GM20000 (cell line): ENCODE measurements at regions not wholly inside any gene's neighbourhood (a gene's known extent, or its start where the extent isn't known, plus 50 kb on each side); places are given as distances from the start of the nearest gene placed in this dataset.

Experiments
- DNase-seq: peaks from one replicate; pipeline ENCODE4 v3.0.0; 2012; ENCODE audit warnings: low spot score
- TF ChIP-seq, protein P1 (sequence below): IDR thresholded peaks from 2 replicates; pipeline ENCODE4 v1.5.1; 2012; ENCODE audit warnings: mild to moderate bottlenecking, control low read depth; ENCODE audit errors: extremely low read depth, missing control alignments

DNA sequence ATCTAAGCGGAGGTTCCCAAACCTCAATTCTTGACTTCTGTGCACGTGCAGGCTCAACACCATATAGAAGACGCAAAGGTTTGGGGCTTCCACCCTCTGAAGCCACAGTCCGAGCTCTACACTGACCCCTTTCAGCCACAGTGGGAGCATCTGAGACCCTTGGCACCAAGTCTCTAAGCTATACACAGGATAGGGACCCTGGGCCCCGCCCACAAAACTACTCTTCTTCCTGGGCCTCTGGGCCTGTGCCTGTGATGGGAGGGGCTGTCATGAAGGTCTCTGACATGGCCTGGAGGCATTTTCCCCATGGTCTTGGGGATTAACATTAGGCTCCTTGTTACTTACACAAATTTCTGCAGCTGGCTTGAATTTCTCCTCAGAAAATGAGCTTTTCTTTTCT, 1374.1 kb upstream of the NXPH2 start:
- no peak for DNase-seq
- TF ChIP-seq, protein P1, sequence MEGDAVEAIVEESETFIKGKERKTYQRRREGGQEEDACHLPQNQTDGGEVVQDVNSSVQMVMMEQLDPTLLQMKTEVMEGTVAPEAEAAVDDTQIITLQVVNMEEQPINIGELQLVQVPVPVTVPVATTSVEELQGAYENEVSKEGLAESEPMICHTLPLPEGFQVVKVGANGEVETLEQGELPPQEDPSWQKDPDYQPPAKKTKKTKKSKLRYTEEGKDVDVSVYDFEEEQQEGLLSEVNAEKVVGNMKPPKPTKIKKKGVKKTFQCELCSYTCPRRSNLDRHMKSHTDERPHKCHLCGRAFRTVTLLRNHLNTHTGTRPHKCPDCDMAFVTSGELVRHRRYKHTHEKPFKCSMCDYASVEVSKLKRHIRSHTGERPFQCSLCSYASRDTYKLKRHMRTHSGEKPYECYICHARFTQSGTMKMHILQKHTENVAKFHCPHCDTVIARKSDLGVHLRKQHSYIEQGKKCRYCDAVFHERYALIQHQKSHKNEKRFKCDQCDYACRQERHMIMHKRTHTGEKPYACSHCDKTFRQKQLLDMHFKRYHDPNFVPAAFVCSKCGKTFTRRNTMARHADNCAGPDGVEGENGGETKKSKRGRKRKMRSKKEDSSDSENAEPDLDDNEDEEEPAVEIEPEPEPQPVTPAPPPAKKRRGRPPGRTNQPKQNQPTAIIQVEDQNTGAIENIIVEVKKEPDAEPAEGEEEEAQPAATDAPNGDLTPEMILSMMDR = no peak

DNA sequence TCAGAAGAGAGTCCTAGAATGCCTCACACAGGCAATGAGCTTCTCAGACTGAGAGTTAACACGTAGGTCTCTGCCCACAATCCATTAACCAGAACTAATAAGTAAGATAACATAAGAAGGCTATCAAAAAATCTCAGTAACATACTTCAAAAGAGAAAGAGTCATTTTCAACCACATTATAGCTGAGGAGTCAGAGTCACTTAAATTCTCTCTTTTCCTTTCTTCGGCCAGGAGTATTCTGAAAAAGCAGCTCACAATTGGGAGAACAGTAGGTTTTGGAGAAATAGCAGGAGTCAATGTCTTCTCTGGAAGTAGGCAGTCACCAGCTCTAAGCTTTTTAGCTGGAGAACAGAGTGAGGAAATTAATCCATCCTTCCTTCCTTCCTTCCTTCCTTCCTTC, 1364.4 kb upstream of the NXPH2 start:
- DNase-seq = no peak
- TF ChIP-seq, protein P1 = no peak

DNA sequence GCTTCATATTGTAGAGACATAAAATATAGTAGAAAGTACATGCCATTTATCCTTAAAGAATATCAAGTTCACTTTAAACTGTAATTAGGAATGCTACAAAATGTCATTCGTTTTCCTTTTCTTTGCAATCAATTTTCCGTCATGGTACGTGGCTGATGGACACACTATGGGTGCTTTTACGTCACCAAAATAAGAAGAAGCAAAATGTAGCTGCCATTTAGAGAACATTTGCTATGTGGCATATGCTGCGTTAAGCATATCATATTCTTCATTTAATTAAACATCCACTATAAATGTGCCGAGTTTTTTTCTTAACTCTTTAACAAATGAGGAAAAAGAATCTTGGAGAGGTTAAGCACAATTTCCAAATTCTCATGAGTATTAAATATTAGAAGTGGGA, 1358.5 kb upstream of the NXPH2 start:
- DNase-seq = no peak
- TF ChIP-seq, protein P1 = no peak

DNA sequence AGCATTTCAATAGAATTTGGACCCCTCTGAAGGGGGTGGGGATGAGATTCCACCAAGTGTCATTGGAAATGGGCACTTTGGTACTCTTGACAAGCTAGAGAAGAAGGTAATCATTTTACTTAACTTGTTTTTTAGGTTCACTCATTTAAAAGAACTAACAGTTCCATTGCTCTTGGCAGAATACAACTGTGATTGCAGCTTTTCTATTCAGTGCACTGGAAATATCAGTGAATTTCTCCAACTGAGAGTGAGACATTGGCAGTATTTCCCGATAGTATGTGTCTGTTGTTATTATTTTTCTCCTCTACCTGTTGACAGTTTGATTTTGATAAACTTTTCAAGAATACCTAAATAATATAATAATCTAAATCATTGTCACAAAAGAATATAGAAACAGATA, 1356.7 kb upstream of the NXPH2 start:
- TF ChIP-seq, protein P1 = no peak
- no peak for DNase-seq

DNA sequence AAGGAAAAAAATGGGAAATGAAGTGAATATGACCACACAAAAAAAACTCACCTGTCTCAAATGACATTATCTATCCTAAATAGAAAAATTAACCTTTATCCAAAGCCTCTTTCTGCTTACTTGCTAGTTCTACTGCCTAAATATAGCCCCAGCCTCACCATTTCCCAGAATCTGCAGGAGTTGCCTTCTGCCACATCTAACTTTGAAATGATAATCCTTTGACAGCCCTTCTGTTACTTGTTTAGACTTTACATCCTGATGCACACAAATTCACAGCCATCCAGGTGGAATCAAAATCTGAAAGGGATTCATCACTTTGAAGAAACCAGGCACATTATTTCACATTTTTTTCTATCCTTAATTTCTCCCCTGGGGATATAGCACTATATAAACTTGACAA, 1356.2 kb upstream of the NXPH2 start:
- TF ChIP-seq, protein P1 = no peak

DNA sequence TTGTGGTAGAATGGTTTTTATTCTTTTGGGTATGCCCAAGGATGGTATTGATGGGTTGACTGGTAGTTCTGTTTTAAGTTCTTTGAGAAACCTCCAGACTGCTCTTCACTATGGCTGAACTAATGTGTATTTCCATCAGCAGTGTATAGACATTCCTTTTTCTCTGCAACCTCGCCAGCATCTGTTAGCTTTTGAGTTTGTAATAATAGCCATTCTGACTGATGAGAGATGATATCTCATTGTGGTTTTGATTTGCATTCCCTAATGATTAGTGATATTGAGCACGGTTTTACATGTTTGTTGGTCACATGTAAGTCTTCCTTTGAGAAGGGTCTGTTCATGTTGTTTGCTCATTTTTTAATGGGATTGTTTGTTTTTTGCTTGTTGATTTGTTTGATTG, 1348.7 kb upstream of the NXPH2 start:
- TF ChIP-seq, protein P1 = no peak
- DNase-seq = no peak

More for the DNA sequence above, 1356.2 kb upstream of the NXPH2 start:
- DNase-seq = no peak

DNA sequence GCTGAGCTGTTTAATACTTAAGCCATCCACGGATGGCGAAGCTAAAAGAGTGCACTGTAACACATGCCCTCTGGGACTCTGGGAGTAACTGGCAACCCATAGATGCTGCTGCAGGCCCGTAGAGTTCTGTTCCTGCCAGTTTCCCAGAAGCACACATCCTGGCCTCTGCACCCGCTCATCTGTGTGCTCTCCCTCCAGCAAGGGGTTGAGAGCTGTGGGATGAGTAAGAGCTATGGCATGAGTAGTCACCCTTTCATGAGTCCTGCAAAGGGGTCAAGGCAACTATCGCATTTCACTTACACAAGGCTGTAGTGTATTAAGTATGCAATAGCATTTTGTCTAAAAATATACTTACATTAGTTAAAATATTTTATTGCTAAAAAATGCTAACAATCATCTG, 1341.8 kb upstream of the NXPH2 start:
- no peak for DNase-seq
- TF ChIP-seq, protein P1 = no peak
